ENCODE measurements at regions not wholly inside any gene's neighbourhood (a gene's known extent, or its start where the extent isn't known, plus 50 kb on each side); places are given as distances from the start of the nearest gene placed in this dataset.

GRCh38 chr5:51829691-51830090 lies 446.4 kb downstream of the ISL1 start:
- Histone ChIP-seq H3K36me3 (ENCODE audit: control insufficient read depth, insufficient read depth, low read length) (no peaks in the 10 kb centered on the region), H3K4me1 (ENCODE audit: control insufficient read depth, insufficient read depth, low read length, poor library complexity, severe bottlenecking) (no peaks in the 10 kb centered on the region), H3K4me3 (ENCODE audit: low read depth, low read length) (no peak overlapping the region), H3K9me3 (ENCODE audit: control insufficient read depth in 2 of 2, low read length in 2 of 2) (no peaks in the 10 kb centered on the region), H3K27me3 (ENCODE audit: control insufficient read depth, insufficient read depth, low read length) (no peaks in the 10 kb centered on the region), H3K27ac (ENCODE audit: insufficient read depth, low read length, poor library complexity, severe bottlenecking) (no peak overlapping the region)
- ATAC-seq (ENCODE audit: low read depth in 2 of 2) = no peak
- Mint-ChIP-seq H3K36me3 (no peaks in the 10 kb centered on the region), H3K27me3 (no peaks in the 10 kb centered on the region), H3K4me1 (no peaks in the 10 kb centered on the region), H3K4me3 (no peak overlapping the region), H3K27ac (no peak overlapping the region), H3K9me3 (peaks cover 0 to 18% (median 2%) of the 10 kb centered on the region in 7 donors)
- no peak for DNase-seq

- no peak overlapping the region for H3K27ac Mint-ChIP-seq
- peaks cover 2 to 10% (median 4%) of the 10 kb centered on the region in 7 donors for H3K9me3 Mint-ChIP-seq
- H3K36me3 Mint-ChIP-seq = no peaks in the 10 kb centered on the region
- no peaks in the 10 kb centered on the region for H3K4me1 Mint-ChIP-seq
- no peak overlapping the region for H3K4me3 ChIP-seq (ENCODE audit: low read depth, low read length)
- H3K27ac ChIP-seq (ENCODE audit: insufficient read depth, low read length, poor library complexity, severe bottlenecking) = no peak overlapping the region
- H3K27me3 Mint-ChIP-seq = no peaks in the 10 kb centered on the region
- no peaks in the 10 kb centered on the region for H3K36me3 ChIP-seq (ENCODE audit: control insufficient read depth, insufficient read depth, low read length)
- ATAC-seq (ENCODE audit: low read depth in 2 of 2) = no peak
- no peaks in the 10 kb centered on the region for H3K27me3 ChIP-seq (ENCODE audit: control insufficient read depth, insufficient read depth, low read length)
- no peak for DNase-seq
- no peaks in the 10 kb centered on the region for H3K9me3 ChIP-seq (ENCODE audit: control insufficient read depth in 2 of 2, low read length in 2 of 2)
- H3K4me1 ChIP-seq (ENCODE audit: control insufficient read depth, insufficient read depth, low read length, poor library complexity, severe bottlenecking) = no peaks in the 10 kb centered on the region
- peak overlapping the region in 1 of 4 donors; percentile 32 for H3K4me3 Mint-ChIP-seq
Measured at GRCh38 chr5:51832934-51833470, 449.8 kb downstream of the ISL1 start.

GRCh38 chr5:51838459-51838858 lies 455.2 kb downstream of the ISL1 start:
- Mint-ChIP-seq H3K27ac (no peak overlapping the region), H3K27me3 (no peaks in the 10 kb centered on the region), H3K9me3 (peaks cover 3 to 10% (median 6%) of the 10 kb centered on the region in 7 donors), H3K4me1 (no peaks in the 10 kb centered on the region), H3K4me3 (no peak overlapping the region), H3K36me3 (no peaks in the 10 kb centered on the region)
- Histone ChIP-seq H3K4me3 (ENCODE audit: low read depth, low read length) (no peak overlapping the region), H3K27ac (ENCODE audit: insufficient read depth, low read length, poor library complexity, severe bottlenecking) (no peak overlapping the region), H3K4me1 (ENCODE audit: control insufficient read depth, insufficient read depth, low read length, poor library complexity, severe bottlenecking) (no peaks in the 10 kb centered on the region), H3K9me3 (ENCODE audit: control insufficient read depth in 2 of 2, low read length in 2 of 2) (no peaks in the 10 kb centered on the region), H3K36me3 (ENCODE audit: control insufficient read depth, insufficient read depth, low read length) (no peaks in the 10 kb centered on the region), H3K27me3 (ENCODE audit: control insufficient read depth, insufficient read depth, low read length) (no peaks in the 10 kb centered on the region)
- DNase-seq (no peak), ATAC-seq (ENCODE audit: low read depth in 2 of 2) (no peak)

- Mint-ChIP-seq H3K4me3 (no peak overlapping the region), H3K27me3 (no peaks in the 10 kb centered on the region), H3K36me3 (no peaks in the 10 kb centered on the region), H3K4me1 (no peaks in the 10 kb centered on the region), H3K9me3 (peaks cover 0 to 22% (median 14%) of the 10 kb centered on the region in 7 donors), H3K27ac (no peak overlapping the region)
- no peak overlapping the region for H3K4me3 ChIP-seq (ENCODE audit: low read depth, low read length)
- no peak overlapping the region for H3K27ac ChIP-seq (ENCODE audit: insufficient read depth, low read length, poor library complexity, severe bottlenecking)
- H3K27me3 ChIP-seq (ENCODE audit: control insufficient read depth, insufficient read depth, low read length) = no peaks in the 10 kb centered on the region
- ATAC-seq (ENCODE audit: low read depth in 2 of 2) (no peak), DNase-seq (no peak)
- no peaks in the 10 kb centered on the region for H3K36me3 ChIP-seq (ENCODE audit: control insufficient read depth, insufficient read depth, low read length)
- H3K9me3 ChIP-seq (ENCODE audit: control insufficient read depth in 2 of 2, low read length in 2 of 2) = peaks cover 2 to 6% of the 10 kb centered on the region in 2 experiments
- no peaks in the 10 kb centered on the region for H3K4me1 ChIP-seq (ENCODE audit: control insufficient read depth, insufficient read depth, low read length, poor library complexity, severe bottlenecking)
Measured at GRCh38 chr5:51843893-51844292, 460.6 kb downstream of the ISL1 start.

GRCh38 chr5:51846015-51846414 lies 462.8 kb downstream of the ISL1 start:
- ATAC-seq (ENCODE audit: low read depth in 2 of 2) = no peak
- H3K9me3 ChIP-seq (ENCODE audit: control insufficient read depth in 2 of 2, low read length in 2 of 2) = peaks cover 2 to 6% of the 10 kb centered on the region in 2 experiments
- no peak overlapping the region for H3K4me3 Mint-ChIP-seq
- no peak overlapping the region for H3K27ac ChIP-seq (ENCODE audit: insufficient read depth, low read length, poor library complexity, severe bottlenecking)
- H3K9me3 Mint-ChIP-seq = peaks cover 0 to 22% (median 14%) of the 10 kb centered on the region in 7 donors
- DNase-seq = no peak
- H3K4me3 ChIP-seq (ENCODE audit: low read depth, low read length) = no peak overlapping the region
- H3K27me3 Mint-ChIP-seq = no peaks in the 10 kb centered on the region
- no peaks in the 10 kb centered on the region for H3K36me3 Mint-ChIP-seq
- H3K27me3 ChIP-seq (ENCODE audit: control insufficient read depth, insufficient read depth, low read length) = no peaks in the 10 kb centered on the region
- no peaks in the 10 kb centered on the region for H3K36me3 ChIP-seq (ENCODE audit: control insufficient read depth, insufficient read depth, low read length)
- H3K4me1 ChIP-seq (ENCODE audit: control insufficient read depth, insufficient read depth, low read length, poor library complexity, severe bottlenecking) = no peaks in the 10 kb centered on the region
- H3K27ac Mint-ChIP-seq = no peak overlapping the region
- H3K4me1 Mint-ChIP-seq = no peaks in the 10 kb centered on the region

GRCh38 chr5:51859624-51860023 lies 476.4 kb downstream of the ISL1 start:
- Histone ChIP-seq H3K4me3 (ENCODE audit: low read depth, low read length) (no peak overlapping the region), H3K27ac (ENCODE audit: insufficient read depth, low read length, poor library complexity, severe bottlenecking) (no peak overlapping the region), H3K9me3 (ENCODE audit: control insufficient read depth in 2 of 2, low read length in 2 of 2) (no peaks in the 10 kb centered on the region), H3K36me3 (ENCODE audit: control insufficient read depth, insufficient read depth, low read length) (no peaks in the 10 kb centered on the region), H3K27me3 (ENCODE audit: control insufficient read depth, insufficient read depth, low read length) (no peaks in the 10 kb centered on the region), H3K4me1 (ENCODE audit: control insufficient read depth, insufficient read depth, low read length, poor library complexity, severe bottlenecking) (no peaks in the 10 kb centered on the region)
- Mint-ChIP-seq H3K36me3 (no peaks in the 10 kb centered on the region), H3K4me1 (no peaks in the 10 kb centered on the region), H3K4me3 (no peak overlapping the region), H3K27ac (no peak overlapping the region), H3K27me3 (no peaks in the 10 kb centered on the region), H3K9me3 (peaks cover 0 to 8% (median 4%) of the 10 kb centered on the region in 7 donors)
- DNase-seq = no peak
- no peak for ATAC-seq (ENCODE audit: low read depth in 2 of 2)

- H3K9me3 ChIP-seq (ENCODE audit: control insufficient read depth in 2 of 2, low read length in 2 of 2) = peaks cover 0 to 4% of the 10 kb centered on the region in 2 experiments
- H3K4me3 Mint-ChIP-seq = no peak overlapping the region
- no peak overlapping the region for H3K4me3 ChIP-seq (ENCODE audit: low read depth, low read length)
- H3K27ac Mint-ChIP-seq = no peak overlapping the region
- H3K27me3 Mint-ChIP-seq = no peaks in the 10 kb centered on the region
- H3K4me1 ChIP-seq (ENCODE audit: control insufficient read depth, insufficient read depth, low read length, poor library complexity, severe bottlenecking) = no peaks in the 10 kb centered on the region
- H3K4me1 Mint-ChIP-seq = no peaks in the 10 kb centered on the region
- ATAC-seq (ENCODE audit: low read depth in 2 of 2) (no peak), DNase-seq (no peak)
- H3K27ac ChIP-seq (ENCODE audit: insufficient read depth, low read length, poor library complexity, severe bottlenecking) = no peak overlapping the region
- no peaks in the 10 kb centered on the region for H3K36me3 ChIP-seq (ENCODE audit: control insufficient read depth, insufficient read depth, low read length)
- peaks cover 0 to 8% (median 4%) of the 10 kb centered on the region in 7 donors for H3K9me3 Mint-ChIP-seq
- no peaks in the 10 kb centered on the region for H3K27me3 ChIP-seq (ENCODE audit: control insufficient read depth, insufficient read depth, low read length)
- no peaks in the 10 kb centered on the region for H3K36me3 Mint-ChIP-seq
Measured at GRCh38 chr5:51860532-51861018, 477.3 kb downstream of the ISL1 start.

- Histone ChIP-seq H3K4me1 (ENCODE audit: control insufficient read depth, insufficient read depth, low read length, poor library complexity, severe bottlenecking) (no peaks in the 10 kb centered on the region), H3K27ac (ENCODE audit: insufficient read depth, low read length, poor library complexity, severe bottlenecking) (no peak overlapping the region), H3K9me3 (ENCODE audit: control insufficient read depth in 2 of 2, low read length in 2 of 2) (peaks cover 2 to 14% of the 10 kb centered on the region in 2 experiments), H3K36me3 (ENCODE audit: control insufficient read depth, insufficient read depth, low read length) (no peaks in the 10 kb centered on the region), H3K4me3 (ENCODE audit: low read depth, low read length) (no peak overlapping the region), H3K27me3 (ENCODE audit: control insufficient read depth, insufficient read depth, low read length) (no peaks in the 10 kb centered on the region)
- Mint-ChIP-seq H3K4me1 (no peaks in the 10 kb centered on the region), H3K4me3 (no peak overlapping the region), H3K36me3 (no peaks in the 10 kb centered on the region), H3K27ac (no peak overlapping the region), H3K27me3 (no peaks in the 10 kb centered on the region), H3K9me3 (peaks cover 0 to 22% (median 11%) of the 10 kb centered on the region in 7 donors)
- DNase-seq (no peak), ATAC-seq (ENCODE audit: low read depth in 2 of 2) (no peak)
Measured at GRCh38 chr5:51872144-51872543, 488.9 kb downstream of the ISL1 start.

Data from CD4-positive, CD25-positive, alpha-beta regulatory T cell (primary cell).